ENCODE measurements at regions not wholly inside any gene's neighbourhood (a gene's known extent, or its start where the extent isn't known, plus 50 kb on each side); places are given as distances from the start of the nearest gene placed in this dataset.
"Not testable (repeated sequence)": the region's sequence is repeated elsewhere in the genome, so short reads cannot be mapped to it uniquely, and the experiment has no call there.

DNA sequence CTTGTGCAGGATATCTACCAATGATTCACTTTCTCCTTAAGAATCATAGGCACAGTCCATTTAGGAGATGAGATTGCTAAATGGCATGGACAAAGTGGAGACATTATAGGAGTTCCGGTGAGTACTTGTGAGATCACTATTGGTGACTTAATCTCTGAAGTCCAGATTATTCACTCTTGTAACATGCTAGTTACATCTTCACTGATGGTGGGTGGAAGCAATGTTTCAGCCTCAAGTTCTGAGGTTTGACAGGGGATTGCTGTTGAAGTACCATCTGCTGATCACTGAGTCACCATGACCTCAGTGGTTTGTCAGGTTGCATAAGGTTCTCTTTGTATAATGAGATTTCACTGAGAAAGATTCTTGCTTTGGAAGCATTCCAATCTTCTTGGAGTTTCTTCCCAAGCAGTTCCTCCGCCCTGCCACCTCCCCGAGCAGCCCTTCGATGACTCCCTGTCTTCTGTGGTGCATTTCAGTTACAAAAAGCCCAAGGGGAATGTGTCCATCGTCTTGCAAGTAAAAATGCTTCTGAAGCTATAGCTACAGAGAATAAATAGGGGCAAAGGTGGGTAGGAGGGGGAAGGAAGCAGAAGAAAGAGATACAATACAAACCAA is 114.7 kb downstream of the NBPF8 start:
- not testable (repeated sequence) for DNase-seq (ENCODE audit: extremely low spot score); H3K27ac ChIP-seq (ENCODE audit: low read depth); H3K36me3 ChIP-seq (ENCODE audit: insufficient read depth); H3K4me3 ChIP-seq (ENCODE audit: low read depth, low read length); H3K4me1 ChIP-seq (ENCODE audit: insufficient read depth)
- 91% methylated on average over 5 of the region's 5 CpGs for WGBS

DNA sequence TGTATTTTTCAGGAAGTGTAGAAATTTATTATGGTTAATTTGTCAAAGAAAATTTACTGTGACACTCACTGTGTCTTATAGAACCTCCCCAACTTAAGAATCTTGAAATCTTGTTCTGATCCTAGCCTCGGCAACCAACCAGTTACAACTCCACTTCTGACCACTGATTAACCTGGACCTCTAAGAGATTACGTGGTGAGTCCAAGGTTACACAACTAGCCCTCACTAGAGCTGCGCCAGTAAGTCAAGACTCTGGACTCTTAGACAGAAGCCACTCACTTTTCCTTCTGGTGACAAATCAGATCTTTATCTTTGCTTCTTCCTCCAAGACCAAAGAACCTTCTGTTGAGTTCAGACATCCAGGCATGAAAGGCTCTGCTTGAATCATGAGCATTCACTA is 116.6 kb downstream of the NBPF8 start:
- H3K4me1 ChIP-seq (ENCODE audit: insufficient read depth); H3K27ac ChIP-seq (ENCODE audit: low read depth); H3K4me3 ChIP-seq (ENCODE audit: low read depth, low read length); DNase-seq (ENCODE audit: extremely low spot score); H3K36me3 ChIP-seq (ENCODE audit: insufficient read depth): not testable (repeated sequence)
- WGBS, result 100% methylated on average over 1 of the region's 3 CpGs

DNA sequence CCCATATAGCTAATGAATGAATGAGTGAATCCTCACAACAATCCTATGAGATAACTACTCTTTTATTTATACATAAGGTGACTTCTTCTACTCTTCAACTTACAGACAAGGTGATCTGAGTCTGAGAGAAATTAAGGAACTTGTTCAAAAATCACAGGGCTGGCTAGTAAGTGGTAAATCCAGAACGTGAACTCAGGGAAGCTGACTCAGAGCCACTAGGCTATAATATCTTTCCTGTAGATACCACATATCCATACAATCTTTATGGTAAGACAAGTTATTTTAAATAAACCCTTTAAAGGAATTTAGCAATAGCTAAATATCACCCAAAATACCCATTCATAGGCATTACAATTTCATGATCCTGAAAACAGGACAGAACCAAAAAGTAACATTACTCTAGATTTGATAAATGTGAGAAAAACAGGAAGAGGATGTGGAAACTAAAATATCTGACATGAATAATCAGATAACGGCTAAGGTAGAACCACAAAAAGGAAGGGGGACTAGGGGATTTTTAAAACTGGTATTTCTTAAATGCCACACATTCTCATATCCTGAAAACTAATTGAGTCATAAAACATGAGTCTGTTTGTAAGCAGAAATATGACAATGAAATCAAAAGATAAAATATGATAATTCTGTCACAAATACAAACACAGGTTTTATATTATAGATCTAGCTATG is 119.7 kb downstream of the NBPF8 start:
- H3K4me3 ChIP-seq (ENCODE audit: low read depth, low read length); H3K27ac ChIP-seq (ENCODE audit: low read depth); DNase-seq (ENCODE audit: extremely low spot score); H3K36me3 ChIP-seq (ENCODE audit: insufficient read depth); H3K4me1 ChIP-seq (ENCODE audit: insufficient read depth): not testable (repeated sequence)
- WGBS, result 57% methylated on average over 2 of the region's 2 CpGs

DNA sequence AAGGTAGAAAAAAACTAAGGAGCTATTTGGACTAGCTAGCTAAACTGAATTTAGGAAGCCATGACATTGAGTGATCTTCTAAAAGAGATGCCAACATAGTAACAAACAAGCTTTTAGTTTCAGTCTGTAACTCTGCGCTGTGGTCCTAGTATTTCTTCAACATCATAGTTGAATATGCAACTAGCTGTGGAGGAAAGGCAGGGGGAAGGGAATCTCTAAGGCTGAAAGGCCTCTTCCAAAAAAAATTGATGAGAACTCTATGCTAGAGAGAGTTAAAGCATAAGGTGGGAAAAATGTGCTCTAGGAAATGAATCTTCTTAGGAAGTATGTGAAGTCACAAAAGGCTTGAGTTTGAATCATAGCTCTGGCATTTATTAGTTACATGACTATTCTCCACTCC is 120.2 kb downstream of the NBPF8 start:
- H3K36me3 ChIP-seq (ENCODE audit: insufficient read depth); H3K4me3 ChIP-seq (ENCODE audit: low read depth, low read length); H3K27ac ChIP-seq (ENCODE audit: low read depth); H3K4me1 ChIP-seq (ENCODE audit: insufficient read depth); DNase-seq (ENCODE audit: extremely low spot score): not testable (repeated sequence)
- WGBS, result 91% methylated on average over 1 of the region's 1 CpG

DNA sequence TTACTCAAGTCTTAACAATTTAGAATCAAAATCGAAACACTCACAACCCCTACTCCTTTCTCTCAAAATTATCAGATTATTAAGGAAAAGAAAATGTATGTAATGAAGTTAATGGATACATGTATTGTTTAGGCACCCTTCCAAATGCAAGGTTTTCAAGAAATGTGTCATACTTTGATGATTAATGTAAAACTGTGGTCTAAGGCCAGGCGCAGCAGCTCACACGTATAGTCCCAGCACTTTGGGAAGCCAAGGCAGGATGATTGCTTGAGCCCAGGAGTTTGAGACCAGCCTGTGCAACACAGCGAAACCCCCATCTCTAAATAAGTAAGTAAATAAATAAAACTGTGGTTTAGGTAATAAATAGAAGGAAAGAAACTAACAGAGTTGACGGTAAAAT is 126.6 kb downstream of the NBPF8 start:
- H3K4me1 ChIP-seq (ENCODE audit: insufficient read depth); H3K27ac ChIP-seq (ENCODE audit: low read depth); H3K4me3 ChIP-seq (ENCODE audit: low read depth, low read length); H3K36me3 ChIP-seq (ENCODE audit: insufficient read depth); DNase-seq (ENCODE audit: extremely low spot score): not testable (repeated sequence)
- 94% methylated on average over 1 of the region's 5 CpGs for WGBS

DNA sequence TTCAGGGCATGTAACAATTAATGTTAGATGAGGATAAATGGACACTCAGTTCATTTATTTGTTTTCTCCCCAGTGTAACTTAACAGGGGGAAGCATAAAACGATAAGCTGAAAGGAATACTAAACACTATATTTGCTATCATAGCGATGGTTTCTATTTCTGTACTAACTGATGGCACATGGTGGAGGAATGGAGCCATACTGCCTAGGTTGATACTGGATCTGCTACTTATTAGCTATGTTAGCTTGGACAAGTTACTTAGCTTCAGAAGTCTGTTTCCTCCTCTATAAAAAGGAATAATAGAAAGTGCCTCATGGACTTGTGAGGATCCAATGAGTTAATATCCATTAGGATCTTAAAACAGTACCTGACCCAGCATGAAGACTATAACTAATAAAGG is 127.5 kb downstream of the NBPF8 start:
- not testable (repeated sequence) for H3K4me3 ChIP-seq (ENCODE audit: low read depth, low read length); H3K4me1 ChIP-seq (ENCODE audit: insufficient read depth); DNase-seq (ENCODE audit: extremely low spot score); H3K36me3 ChIP-seq (ENCODE audit: insufficient read depth); H3K27ac ChIP-seq (ENCODE audit: low read depth)
- no CpG with 5 or more reads among the region's 2 CpGs for WGBS

DNA sequence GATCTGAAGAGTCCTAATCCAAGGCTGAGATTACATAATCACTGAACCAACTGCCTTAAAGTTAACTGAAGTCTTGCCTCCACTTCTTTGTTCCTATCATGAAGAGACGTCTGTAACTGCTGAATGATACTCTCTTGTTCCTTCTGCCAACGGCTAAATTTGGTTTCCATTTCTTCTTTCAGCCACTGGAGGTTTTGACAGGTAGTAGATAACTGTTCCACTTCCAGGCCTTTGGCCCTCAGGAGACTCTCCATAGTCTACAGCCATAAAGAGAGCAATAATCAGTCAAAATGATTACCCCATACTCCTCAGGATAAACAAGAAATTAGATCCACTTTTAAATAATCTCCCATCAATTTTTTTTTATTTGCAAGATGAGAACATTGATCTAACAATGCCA is 128.1 kb downstream of the NBPF8 start:
- H3K36me3 ChIP-seq (ENCODE audit: insufficient read depth); DNase-seq (ENCODE audit: extremely low spot score); H3K4me1 ChIP-seq (ENCODE audit: insufficient read depth); H3K4me3 ChIP-seq (ENCODE audit: low read depth, low read length); H3K27ac ChIP-seq (ENCODE audit: low read depth): not testable (repeated sequence)
- WGBS, result no CpG with 5 or more reads among the region's 2 CpGs

DNA sequence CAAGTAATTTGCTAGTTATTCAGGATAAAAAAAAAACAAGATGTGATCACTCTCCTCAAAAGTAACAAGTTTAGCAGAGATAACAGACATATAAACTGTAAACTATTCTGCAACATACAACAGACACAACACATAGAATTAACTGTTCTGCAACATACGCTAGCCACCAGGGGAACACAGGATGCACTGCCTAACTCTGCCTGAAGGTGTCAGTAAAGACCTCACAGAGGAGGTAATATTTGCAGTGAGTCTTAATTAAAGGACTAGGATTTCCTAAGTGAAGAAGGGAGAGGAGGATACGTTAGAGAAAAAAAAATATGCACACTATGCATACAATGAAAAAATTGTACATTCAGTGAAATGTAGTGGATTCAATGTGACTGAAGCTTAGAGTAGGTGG is 129.6 kb downstream of the NBPF8 start:
- 4% methylated on average over 1 of the region's 2 CpGs for WGBS

DNA sequence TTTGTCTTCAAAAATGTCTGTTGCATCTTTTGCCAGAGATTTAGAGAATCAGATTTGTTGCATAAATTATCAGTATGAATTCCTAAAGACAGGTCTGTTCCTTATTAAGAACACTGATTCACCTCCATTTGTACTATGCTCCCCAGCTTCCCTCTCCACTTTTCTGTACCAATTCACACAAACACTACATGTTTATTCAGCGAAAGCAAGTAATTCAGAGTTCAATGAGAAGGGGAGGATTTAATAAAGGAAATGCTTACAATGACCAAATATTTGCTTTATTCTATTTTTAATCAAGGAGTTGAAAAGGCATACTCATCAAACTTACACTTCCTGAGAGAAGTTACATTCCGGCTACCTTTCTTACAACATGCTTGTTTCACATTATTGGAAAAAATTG is 135.5 kb downstream of the NBPF8 start:
- not testable (repeated sequence) for H3K27ac ChIP-seq (ENCODE audit: low read depth); DNase-seq (ENCODE audit: extremely low spot score); H3K4me3 ChIP-seq (ENCODE audit: low read depth, low read length); H3K36me3 ChIP-seq (ENCODE audit: insufficient read depth); H3K4me1 ChIP-seq (ENCODE audit: insufficient read depth)
- WGBS, result 91% methylated on average over 1 of the region's 2 CpGs

More for the DNA sequence above, 129.6 kb downstream of the NBPF8 start:
- not testable (repeated sequence) for H3K36me3 ChIP-seq (ENCODE audit: insufficient read depth); H3K4me3 ChIP-seq (ENCODE audit: low read depth, low read length); H3K27ac ChIP-seq (ENCODE audit: low read depth); DNase-seq (ENCODE audit: extremely low spot score); H3K4me1 ChIP-seq (ENCODE audit: insufficient read depth)

DNA sequence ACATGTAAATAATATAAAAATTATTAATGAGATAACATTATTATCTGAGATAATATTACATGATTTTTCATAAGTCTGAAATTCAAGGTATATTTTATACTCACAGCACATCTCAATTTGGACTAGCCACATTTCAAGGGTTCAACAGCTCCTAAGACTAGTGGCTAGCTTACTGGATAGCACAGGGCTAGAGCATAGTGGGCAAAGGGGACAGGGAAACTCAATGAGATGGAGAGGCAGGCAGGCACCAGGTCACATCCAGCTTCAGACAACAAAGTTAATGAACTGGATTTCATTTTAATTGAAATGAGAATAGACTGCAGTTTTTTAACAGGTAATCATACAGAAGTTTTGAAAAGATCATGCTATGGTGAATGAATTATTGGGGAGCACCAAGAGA is 137.4 kb downstream of the NBPF8 start:
- H3K27ac ChIP-seq (ENCODE audit: low read depth), result not testable (repeated sequence)

DNA sequence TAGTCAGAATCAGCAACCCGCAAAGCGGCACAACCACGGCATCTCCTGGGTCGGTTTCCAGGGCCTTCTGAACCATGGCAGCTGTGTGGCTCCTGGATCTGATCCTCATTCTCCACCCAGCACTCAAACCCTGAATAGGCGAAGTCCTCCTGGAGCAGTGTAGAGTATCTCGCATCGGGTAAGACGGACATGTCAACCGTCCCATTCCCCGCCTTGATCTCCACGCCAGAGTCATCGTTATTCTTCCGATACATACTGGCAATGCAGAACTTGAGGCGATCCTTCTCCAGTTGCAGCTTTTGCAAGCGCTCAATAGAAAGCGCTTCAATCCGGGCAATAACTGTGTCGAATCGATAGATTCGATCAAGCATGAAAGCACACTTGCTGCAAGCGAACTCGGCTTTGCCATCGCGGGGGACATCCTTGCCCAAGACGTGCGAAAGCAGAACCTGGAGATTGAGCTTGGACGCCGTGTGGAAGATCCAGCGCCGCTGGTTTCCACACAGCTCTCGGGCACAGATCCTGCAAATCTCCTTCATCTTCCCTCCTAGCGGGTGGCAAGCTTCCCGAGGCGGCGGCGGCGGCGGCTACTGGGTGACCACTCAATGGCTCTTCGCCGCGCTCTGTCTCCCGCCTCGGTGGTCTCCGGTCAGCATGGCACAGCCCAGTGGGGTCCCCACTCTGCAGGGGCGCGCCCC is 142.9 kb downstream of the NBPF8 start:
- not testable (repeated sequence) for H3K4me1 ChIP-seq (ENCODE audit: insufficient read depth); H3K36me3 ChIP-seq (ENCODE audit: insufficient read depth); DNase-seq (ENCODE audit: extremely low spot score); H3K4me3 ChIP-seq (ENCODE audit: low read depth, low read length); H3K27ac ChIP-seq (ENCODE audit: low read depth)
- under 1% methylated on average over 17 of the region's 46 CpGs for WGBS

More for the DNA sequence above, 137.4 kb downstream of the NBPF8 start:
- H3K36me3 ChIP-seq (ENCODE audit: insufficient read depth); DNase-seq (ENCODE audit: extremely low spot score); H3K4me3 ChIP-seq (ENCODE audit: low read depth, low read length); H3K4me1 ChIP-seq (ENCODE audit: insufficient read depth): not testable (repeated sequence)

DNA sequence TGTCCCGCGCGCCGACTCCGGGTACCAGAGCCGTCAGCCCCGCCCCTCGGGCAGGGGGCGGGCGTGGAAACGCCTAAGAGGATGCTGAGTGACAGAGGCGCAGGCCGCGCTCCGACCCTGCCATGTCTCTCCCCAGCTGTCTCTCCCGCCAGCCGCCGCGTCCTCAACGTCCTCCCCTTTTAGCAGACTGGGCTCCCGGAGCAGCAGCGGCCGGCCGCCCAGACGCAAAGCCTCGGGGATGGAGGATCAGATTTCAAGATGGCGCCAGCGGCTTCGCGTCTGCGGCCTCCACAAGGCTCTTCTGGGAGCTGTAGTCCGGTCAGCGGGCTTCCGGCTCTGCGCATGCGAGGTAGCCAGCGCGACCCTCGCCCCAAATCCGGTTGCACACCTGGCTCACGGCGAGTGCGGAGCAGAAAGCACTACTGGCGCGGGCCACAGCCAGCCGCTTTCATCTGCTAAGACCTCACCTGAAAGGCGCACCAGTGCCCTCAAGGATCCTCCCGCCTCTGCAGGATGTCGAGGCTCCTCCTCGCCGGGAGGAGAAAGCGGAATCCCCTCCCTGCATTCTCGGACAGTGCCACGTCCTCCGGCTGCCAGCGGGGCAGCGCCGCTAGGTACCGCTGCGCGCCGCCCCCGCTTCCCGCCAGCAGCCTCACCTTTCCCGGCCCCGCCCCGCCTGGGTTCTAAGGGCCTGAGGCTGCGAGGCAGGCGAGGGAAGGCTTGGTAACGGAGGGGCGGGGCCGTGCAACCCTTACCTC is 143.6 kb downstream of the NBPF8 start:
- H3K27ac ChIP-seq (ENCODE audit: low read depth); H3K4me1 ChIP-seq (ENCODE audit: insufficient read depth); H3K36me3 ChIP-seq (ENCODE audit: insufficient read depth): not testable (repeated sequence)
- peak; percentile 31 for DNase-seq (ENCODE audit: extremely low spot score)
- H3K4me3 ChIP-seq (ENCODE audit: low read depth, low read length), result peak overlapping the region; percentile 37
- WGBS, result 0% methylated on average over 43 of the region's 72 CpGs

DNA sequence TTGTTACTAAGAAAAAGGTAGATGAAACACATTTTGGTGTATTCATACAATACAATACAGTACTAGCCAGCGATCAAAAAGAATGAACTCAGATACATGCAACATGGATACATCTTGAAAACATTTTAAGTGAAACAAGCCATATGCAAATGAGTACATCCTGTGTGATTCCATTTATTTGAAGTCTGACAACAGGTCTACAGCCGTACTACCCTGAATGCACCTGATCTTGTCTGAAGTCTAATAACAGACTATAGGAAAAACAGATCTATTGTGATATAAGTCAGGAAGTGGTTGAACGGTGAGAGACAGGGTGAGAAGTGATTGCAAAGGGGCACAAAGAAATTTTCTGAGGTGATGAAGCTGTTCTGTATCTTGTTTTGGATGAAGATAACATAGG is 146.9 kb downstream of the NBPF8 start:
- H3K4me1 ChIP-seq (ENCODE audit: insufficient read depth); H3K4me3 ChIP-seq (ENCODE audit: low read depth, low read length); H3K27ac ChIP-seq (ENCODE audit: low read depth); DNase-seq (ENCODE audit: extremely low spot score); H3K36me3 ChIP-seq (ENCODE audit: insufficient read depth): not testable (repeated sequence)
- WGBS, result 79% methylated on average over 3 of the region's 3 CpGs

DNA sequence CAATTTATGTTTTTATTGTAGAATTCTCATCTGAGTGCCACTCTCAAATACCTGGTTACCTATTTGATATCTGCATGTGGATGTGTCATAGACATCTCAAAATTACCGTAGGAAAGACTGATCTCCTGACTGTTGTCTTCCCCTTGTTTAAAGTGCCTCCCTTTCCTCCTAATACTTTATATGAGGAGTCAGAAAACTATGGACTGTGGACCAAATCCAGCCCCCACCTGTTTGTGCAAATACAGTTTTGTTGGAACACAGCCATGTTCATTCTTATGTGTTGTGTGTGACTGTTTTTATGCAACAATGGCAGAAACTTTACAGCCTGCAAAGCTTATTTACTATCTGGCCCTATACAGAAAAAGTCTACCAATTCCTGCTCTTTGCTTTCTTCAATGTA is 150.6 kb downstream of the NBPF8 start:
- H3K27ac ChIP-seq (ENCODE audit: low read depth); H3K36me3 ChIP-seq (ENCODE audit: insufficient read depth); DNase-seq (ENCODE audit: extremely low spot score); H3K4me3 ChIP-seq (ENCODE audit: low read depth, low read length); H3K4me1 ChIP-seq (ENCODE audit: insufficient read depth): not testable (repeated sequence)
- whole genome bisulfite sequencing, result no CpG with 5 or more reads among the region's 1 CpG
